GM23248 (cell line): ENCODE measurements at regions not wholly inside any gene's neighbourhood (a gene's known extent, or its start where the extent isn't known, plus 50 kb on each side); places are given as distances from the start of the nearest gene placed in this dataset.

Source experiments
- EZH2 ChIP-seq: fragments of 200-600 bp; sonication (generic); IDR thresholded peaks from 2 replicates; pipeline ENCODE4 v1.6.1; 2018; ENCODE audit warnings: antibody characterized with exemption, mild to moderate bottlenecking; ENCODE audit not compliant: insufficient read depth, poor library complexity, severe bottlenecking
- EZH2phosphoT487 ChIP-seq: fragments of 200-600 bp; sonication (generic); IDR thresholded peaks from 2 replicates; pipeline ENCODE4 v1.6.1; 2018; ENCODE audit warnings: antibody characterized with exemption, moderate library complexity, mild to moderate bottlenecking, low read depth; ENCODE audit not compliant: insufficient read depth

DNA sequence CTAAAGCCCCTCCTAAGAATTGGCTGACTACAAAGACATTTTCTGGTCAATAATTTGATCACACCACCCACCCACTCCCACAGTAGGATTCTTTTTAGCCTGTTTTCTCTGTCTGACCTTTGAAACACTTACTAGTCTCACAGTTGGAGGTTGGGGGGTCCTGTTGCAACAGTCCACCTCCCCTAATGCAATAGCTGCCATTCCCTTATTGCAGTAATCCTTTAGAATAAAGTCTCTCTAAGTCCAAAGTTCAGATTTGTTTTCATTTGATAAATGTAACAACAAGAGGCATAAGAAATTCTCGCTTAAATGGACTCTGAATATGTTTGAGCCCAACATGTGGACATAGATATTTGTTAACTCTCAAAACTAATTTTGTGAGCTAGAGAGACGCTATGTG, 1326.8 kb upstream of the TMEFF2 start:
- TF ChIP-seq EZH2 (no peak), EZH2phosphoT487 (no peak)
